ENCODE measurements at regions not wholly inside any gene's neighbourhood (a gene's known extent, or its start where the extent isn't known, plus 50 kb on each side); places are given as distances from the start of the nearest gene placed in this dataset.

DNA sequence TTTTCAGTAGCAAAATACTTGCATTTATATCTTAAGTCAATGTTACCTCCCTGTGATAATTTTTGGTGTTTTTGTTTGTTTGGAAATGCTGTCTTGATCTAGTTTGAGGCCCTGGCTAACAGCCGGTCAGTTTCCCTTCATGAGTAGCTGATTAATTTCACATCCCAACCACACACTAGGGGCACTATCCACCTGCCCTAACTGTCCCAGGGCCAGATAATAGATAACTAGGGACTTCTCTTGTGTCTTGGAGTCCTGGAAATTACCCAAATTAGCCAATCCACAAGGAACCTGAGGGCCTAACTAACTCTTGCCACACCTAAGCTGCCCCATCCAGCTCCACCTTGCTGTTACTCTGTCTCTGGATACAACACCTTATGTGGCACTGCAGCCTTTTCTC is 399.9 kb downstream of the FOXG1 start:
- 78% methylated on average over 1 of the region's 1 CpG for WGBS (ENCODE audit: missing lambda C conversion rate)
- H3K4me2 ChIP-seq: no peak overlapping the region
- DNase-seq (ENCODE audit: low read depth in 1 of 2, low spot score in 1 of 2) (no peak), ATAC-seq (no peak), FAIRE-seq (no peak)
- H3K4me3 ChIP-seq: no peak overlapping the region
- H3K4me1 ChIP-seq: no peaks in the 10 kb centered on the region
- H3K27ac ChIP-seq: no peak overlapping the region
- ChIA-PET POLR2A (no interaction called here), CTCF (no interaction called here)
- TF ChIP-seq JUNB (IDR thresholded peaks at IDR 0.05) (no peak), CBX2 (IDR thresholded peaks at IDR 0.05; ENCODE audit: borderline replicate concordance, low read depth) (no peak), KDM5A (IDR thresholded peaks at IDR 0.05) (no peak), JUN (IDR thresholded peaks at IDR 0.05) (no peak), RCOR1 (IDR thresholded peaks at IDR 0.05; ENCODE audit: low read depth, low read length) (no peak)
- TF ChIP-seq, protein P1, sequence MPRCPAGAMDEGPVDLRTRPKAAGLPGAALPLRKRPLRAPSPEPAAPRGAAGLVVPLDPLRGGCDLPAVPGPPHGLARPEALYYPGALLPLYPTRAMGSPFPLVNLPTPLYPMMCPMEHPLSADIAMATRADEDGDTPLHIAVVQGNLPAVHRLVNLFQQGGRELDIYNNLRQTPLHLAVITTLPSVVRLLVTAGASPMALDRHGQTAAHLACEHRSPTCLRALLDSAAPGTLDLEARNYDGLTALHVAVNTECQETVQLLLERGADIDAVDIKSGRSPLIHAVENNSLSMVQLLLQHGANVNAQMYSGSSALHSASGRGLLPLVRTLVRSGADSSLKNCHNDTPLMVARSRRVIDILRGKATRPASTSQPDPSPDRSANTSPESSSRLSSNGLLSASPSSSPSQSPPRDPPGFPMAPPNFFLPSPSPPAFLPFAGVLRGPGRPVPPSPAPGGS (IDR thresholded peaks at IDR 0.05): no peak
- TF ChIP-seq, protein P2, sequence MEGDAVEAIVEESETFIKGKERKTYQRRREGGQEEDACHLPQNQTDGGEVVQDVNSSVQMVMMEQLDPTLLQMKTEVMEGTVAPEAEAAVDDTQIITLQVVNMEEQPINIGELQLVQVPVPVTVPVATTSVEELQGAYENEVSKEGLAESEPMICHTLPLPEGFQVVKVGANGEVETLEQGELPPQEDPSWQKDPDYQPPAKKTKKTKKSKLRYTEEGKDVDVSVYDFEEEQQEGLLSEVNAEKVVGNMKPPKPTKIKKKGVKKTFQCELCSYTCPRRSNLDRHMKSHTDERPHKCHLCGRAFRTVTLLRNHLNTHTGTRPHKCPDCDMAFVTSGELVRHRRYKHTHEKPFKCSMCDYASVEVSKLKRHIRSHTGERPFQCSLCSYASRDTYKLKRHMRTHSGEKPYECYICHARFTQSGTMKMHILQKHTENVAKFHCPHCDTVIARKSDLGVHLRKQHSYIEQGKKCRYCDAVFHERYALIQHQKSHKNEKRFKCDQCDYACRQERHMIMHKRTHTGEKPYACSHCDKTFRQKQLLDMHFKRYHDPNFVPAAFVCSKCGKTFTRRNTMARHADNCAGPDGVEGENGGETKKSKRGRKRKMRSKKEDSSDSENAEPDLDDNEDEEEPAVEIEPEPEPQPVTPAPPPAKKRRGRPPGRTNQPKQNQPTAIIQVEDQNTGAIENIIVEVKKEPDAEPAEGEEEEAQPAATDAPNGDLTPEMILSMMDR (IDR thresholded peaks at IDR 0.05): no peak
- no peaks in the 10 kb centered on the region for H3K9me3 ChIP-seq

GRCh38 chr14:29168149-29168548 is 401.6 kb downstream of the FOXG1 start:
- POLR2A ChIA-PET: no interaction called here
- CTCF ChIA-PET: no interaction called here
- Histone ChIP-seq H3K4me3 (no peak overlapping the region), H3K4me1 (no peaks in the 10 kb centered on the region), H3K4me2 (no peak overlapping the region), H3K27ac (no peak overlapping the region), H3K9me3 (no peaks in the 10 kb centered on the region)
- DNase-seq (ENCODE audit: low read depth in 1 of 2, low spot score in 1 of 2) (no peak), ATAC-seq (0 out of 6 replicates have a peak, but pooled peaks of 1 of the 2 experiments have one; percentile 24), FAIRE-seq (no peak)
- 37% methylated on average over 4 of the region's 7 CpGs for WGBS (ENCODE audit: missing lambda C conversion rate)
- TF ChIP-seq ZC3H11A (IDR thresholded peaks at IDR 0.05) (no peak), RFX5 (IDR thresholded peaks at IDR 0.05) (no peak), HOXA7 (CRISPR knock-in tag; IDR thresholded peaks at IDR 0.05) (no peak), ZFP36 (IDR thresholded peaks at IDR 0.05; ENCODE audit: borderline replicate concordance, partially characterized antibody) (no peak), MYC (IDR thresholded peaks at IDR 0.05; ENCODE audit: borderline replicate concordance, low read length) (no peak), CHD4 (IDR thresholded peaks at IDR 0.05; ENCODE audit: borderline replicate concordance) (no peak), CBX8 (IDR thresholded peaks at IDR 0.05) (no peak), FOSB (CRISPR knock-in tag; IDR thresholded peaks at IDR 0.05) (no peak), JUNB (IDR thresholded peaks at IDR 0.05) (no peak), ELK1 (IDR thresholded peaks at IDR 0.05; ENCODE audit: low read depth, low read length) (no peak), SMC3 (IDR thresholded peaks at IDR 0.05) (no peak)
- TF ChIP-seq, protein P3, sequence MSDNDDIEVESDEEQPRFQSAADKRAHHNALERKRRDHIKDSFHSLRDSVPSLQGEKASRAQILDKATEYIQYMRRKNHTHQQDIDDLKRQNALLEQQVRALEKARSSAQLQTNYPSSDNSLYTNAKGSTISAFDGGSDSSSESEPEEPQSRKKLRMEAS (IDR thresholded peaks at IDR 0.05): no peak
- TF ChIP-seq, protein P4, sequence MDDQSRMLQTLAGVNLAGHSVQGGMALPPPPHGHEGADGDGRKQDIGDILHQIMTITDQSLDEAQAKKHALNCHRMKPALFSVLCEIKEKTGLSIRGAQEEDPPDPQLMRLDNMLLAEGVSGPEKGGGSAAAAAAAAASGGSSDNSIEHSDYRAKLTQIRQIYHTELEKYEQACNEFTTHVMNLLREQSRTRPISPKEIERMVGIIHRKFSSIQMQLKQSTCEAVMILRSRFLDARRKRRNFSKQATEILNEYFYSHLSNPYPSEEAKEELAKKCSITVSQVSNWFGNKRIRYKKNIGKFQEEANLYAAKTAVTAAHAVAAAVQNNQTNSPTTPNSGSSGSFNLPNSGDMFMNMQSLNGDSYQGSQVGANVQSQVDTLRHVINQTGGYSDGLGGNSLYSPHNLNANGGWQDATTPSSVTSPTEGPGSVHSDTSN (IDR thresholded peaks at IDR 0.05): no peak

- 47% methylated on average over 5 of the region's 5 CpGs for WGBS (ENCODE audit: missing lambda C conversion rate)
- ATAC-seq: no peak
- DNase-seq (ENCODE audit: low read depth in 1 of 2, low spot score in 1 of 2): no peak
- Histone ChIP-seq H3K27ac (no peak overlapping the region), H3K4me1 (no peaks in the 10 kb centered on the region), H3K4me3 (no peak overlapping the region), H3K9me3 (no peaks in the 10 kb centered on the region), H3K4me2 (no peak overlapping the region)
- FAIRE-seq: no peak
- ChIA-PET CTCF (no interaction called here), POLR2A (no interaction called here)
- TF ChIP-seq ZC3H11A (IDR thresholded peaks at IDR 0.05) (no peak), RAD21 (conservative IDR thresholded peaks at IDR 0.05 in 1 of 2, IDR thresholded peaks at IDR 0.05 in 1 of 2) (no peak), POLR2A (IDR thresholded peaks at IDR 0.05; ENCODE audit: low read length) (no peak), SMC3 (IDR thresholded peaks at IDR 0.05) (no peak), HDAC2 (IDR thresholded peaks at IDR 0.05) (no peak), NPAS2 (CRISPR knock-in tag; IDR thresholded peaks at IDR 0.05; ENCODE audit: borderline replicate concordance) (no peak), MAZ (IDR thresholded peaks at IDR 0.05; ENCODE audit: borderline replicate concordance, low read depth, low read length) (no peak), ZSCAN20 (CRISPR knock-in tag; IDR thresholded peaks at IDR 0.05) (no peak), ELK1 (IDR thresholded peaks at IDR 0.05; ENCODE audit: low read depth, low read length) (no peak), RFX5 (IDR thresholded peaks at IDR 0.05) (no peak), BHLHE40 (IDR thresholded peaks at IDR 0.05; ENCODE audit: low read depth, low read length) (no peak)
- TF ChIP-seq, protein P1 (IDR thresholded peaks at IDR 0.05): no peak
Measured at GRCh38 chr14:29169408-29169807, 402.8 kb downstream of the FOXG1 start.

Measured in A549 (cell line).